Ishikawa (cell line): ENCODE measurements at regions not wholly inside any gene's neighbourhood (a gene's known extent, or its start where the extent isn't known, plus 50 kb on each side); places are given as distances from the start of the nearest gene placed in this dataset.

Experiments used
- CEBPB ChIP-seq: IDR thresholded peaks from 2 replicates; pipeline ENCODE4 v1.6.1; 2012
- CREB1 ChIP-seq: IDR thresholded peaks from 2 replicates; pipeline ENCODE4 v1.6.1; 2012; ENCODE audit warnings: low read depth
- EGR1 ChIP-seq: IDR thresholded peaks from 2 replicates; pipeline ENCODE4 v1.6.1; 2012
- EP300 ChIP-seq: IDR thresholded peaks from 2 replicates; pipeline ENCODE4 v1.6.1; 2012; ENCODE audit warnings: borderline replicate concordance
- FOXM1 ChIP-seq: IDR thresholded peaks from 2 replicates; pipeline ENCODE4 v1.6.1; 2012; ENCODE audit warnings: low read depth, borderline replicate concordance
- MAX ChIP-seq: IDR thresholded peaks from 2 replicates; pipeline ENCODE4 v1.6.1; 2012
- NFIC ChIP-seq: IDR thresholded peaks from 2 replicates; pipeline ENCODE4 v1.6.1; 2012
- RAD21 ChIP-seq: IDR thresholded peaks from 2 replicates; pipeline ENCODE4 v1.6.1; 2012; ENCODE audit warnings: low read depth
- REST ChIP-seq: IDR thresholded peaks from 2 replicates; pipeline ENCODE4 v1.6.1; 2012; ENCODE audit warnings: low read depth, mild to moderate bottlenecking
- TAF1 ChIP-seq: IDR thresholded peaks from 2 replicates; pipeline ENCODE4 v1.6.1; 2012; ENCODE audit warnings: low read depth, mild to moderate bottlenecking
- TCF12 ChIP-seq: IDR thresholded peaks from 2 replicates; pipeline ENCODE4 v1.6.1; 2012; ENCODE audit warnings: low read depth
- TEAD4 ChIP-seq: IDR thresholded peaks from 2 replicates; pipeline ENCODE4 v1.6.1; 2012
- USF1 ChIP-seq: IDR thresholded peaks from 2 replicates; pipeline ENCODE4 v1.6.1; 2012
- YY1 ChIP-seq: IDR thresholded peaks from 2 replicates; pipeline ENCODE4 v1.6.1; 2012; ENCODE audit warnings: low read depth
- ZBTB7A ChIP-seq: IDR thresholded peaks from 2 replicates; pipeline ENCODE4 v1.6.1; 2012; ENCODE audit warnings: low read depth

- TF ChIP-seq TEAD4 (no peak), YY1 (no peak), TAF1 (no peak), CEBPB (no peak), ZBTB7A (no peak), TCF12 (no peak), USF1 (no peak)
These were observed 438.8 kb upstream of the SEMA6A start for GRCh38 chr5:117013280-117013877.

GRCh38 chr5:117010574-117010973, 436.0 kb upstream of the SEMA6A start:
- no peak for TF ChIP-seq NFIC
- TF ChIP-seq MAX = no peak
- no peak for TF ChIP-seq ZBTB7A
- TF ChIP-seq TAF1 = no peak
- TF ChIP-seq EP300 = no peak

- no peak for TF ChIP-seq ZBTB7A
These were observed 423.4 kb upstream of the SEMA6A start for GRCh38 chr5:116998024-116998423.

- TF ChIP-seq CEBPB = no peak
These were observed 418.1 kb upstream of the SEMA6A start for GRCh38 chr5:116992681-116993080.

- TF ChIP-seq CEBPB (no peak), TCF12 (no peak), MAX (no peak), REST (no peak), ZBTB7A (no peak), TEAD4 (no peak), EGR1 (no peak), EP300 (no peak), YY1 (no peak), USF1 (no peak), NFIC (no peak), FOXM1 (no peak), TAF1 (no peak), RAD21 (no peak), CREB1 (no peak)
These were observed 415.4 kb upstream of the SEMA6A start for GRCh38 chr5:116989995-116990394.

- TF ChIP-seq TAF1 (no peak), NFIC (no peak), USF1 (no peak), RAD21 (no peak), YY1 (no peak), MAX (no peak), TCF12 (no peak), ZBTB7A (no peak), EGR1 (no peak), FOXM1 (no peak), TEAD4 (no peak), REST (no peak)
These were observed 407.4 kb upstream of the SEMA6A start for GRCh38 chr5:116982035-116982434.
